ENCODE measurements at regions not wholly inside any gene's neighbourhood (a gene's known extent, or its start where the extent isn't known, plus 50 kb on each side); places are given as distances from the start of the nearest gene placed in this dataset.

- Histone ChIP-seq H3K9me3 (ENCODE audit: insufficient read depth, low read depth, low read length) (no peaks in the 10 kb centered on the region), H3K79me2 (ENCODE audit: insufficient read depth, low read length) (no peaks in the 10 kb centered on the region), H3K27me3 (ENCODE audit: insufficient read depth, low read length, poor library complexity, severe bottlenecking) (no peaks in the 10 kb centered on the region), H3K4me2 (ENCODE audit: low read depth, low read length, poor library complexity, severe bottlenecking) (no peak overlapping the region), H3K9ac (ENCODE audit: low read depth, low read length, poor library complexity, severe bottlenecking) (no peak overlapping the region), H3F3A (ENCODE audit: low read depth) (no peaks in the 10 kb centered on the region), H4K20me1 (ENCODE audit: insufficient read depth, low read length, poor library complexity, severe bottlenecking) (no peaks in the 10 kb centered on the region), H3K4me3 (ENCODE audit: low read length, poor library complexity, severe bottlenecking) (no peak overlapping the region), H3K4me1 (ENCODE audit: insufficient read depth, low read length, poor library complexity, severe bottlenecking) (no peaks in the 10 kb centered on the region), H3K9me2 (replicated peaks; ENCODE audit: low read depth, low read length) (no peaks in the 10 kb centered on the region), H3K36me3 (ENCODE audit: insufficient read depth, low read length) (no peaks in the 10 kb centered on the region), H2AFZ (ENCODE audit: low read length) (no peak overlapping the region)
- TF ChIP-seq, protein P1, sequence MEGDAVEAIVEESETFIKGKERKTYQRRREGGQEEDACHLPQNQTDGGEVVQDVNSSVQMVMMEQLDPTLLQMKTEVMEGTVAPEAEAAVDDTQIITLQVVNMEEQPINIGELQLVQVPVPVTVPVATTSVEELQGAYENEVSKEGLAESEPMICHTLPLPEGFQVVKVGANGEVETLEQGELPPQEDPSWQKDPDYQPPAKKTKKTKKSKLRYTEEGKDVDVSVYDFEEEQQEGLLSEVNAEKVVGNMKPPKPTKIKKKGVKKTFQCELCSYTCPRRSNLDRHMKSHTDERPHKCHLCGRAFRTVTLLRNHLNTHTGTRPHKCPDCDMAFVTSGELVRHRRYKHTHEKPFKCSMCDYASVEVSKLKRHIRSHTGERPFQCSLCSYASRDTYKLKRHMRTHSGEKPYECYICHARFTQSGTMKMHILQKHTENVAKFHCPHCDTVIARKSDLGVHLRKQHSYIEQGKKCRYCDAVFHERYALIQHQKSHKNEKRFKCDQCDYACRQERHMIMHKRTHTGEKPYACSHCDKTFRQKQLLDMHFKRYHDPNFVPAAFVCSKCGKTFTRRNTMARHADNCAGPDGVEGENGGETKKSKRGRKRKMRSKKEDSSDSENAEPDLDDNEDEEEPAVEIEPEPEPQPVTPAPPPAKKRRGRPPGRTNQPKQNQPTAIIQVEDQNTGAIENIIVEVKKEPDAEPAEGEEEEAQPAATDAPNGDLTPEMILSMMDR (conservative IDR thresholded peaks at IDR 0.05; ENCODE audit: low read length): no peak
- TF ChIP-seq EZH2phosphoT487 (IDR thresholded peaks at IDR 0.05; ENCODE audit: borderline replicate concordance): no peak
Measured at GRCh38 chr10:6778992-6779701, 199.1 kb upstream of the PRKCQ start.

GRCh38 chr10:6776170-6776569, 196.1 kb upstream of the PRKCQ start:
- H3K79me2 ChIP-seq (ENCODE audit: insufficient read depth, low read length): no peaks in the 10 kb centered on the region
- H3K9me2 ChIP-seq (replicated peaks; ENCODE audit: low read depth, low read length): no peaks in the 10 kb centered on the region
- H3K9ac ChIP-seq (ENCODE audit: low read depth, low read length, poor library complexity, severe bottlenecking): no peak overlapping the region
- TF ChIP-seq, protein P1 (conservative IDR thresholded peaks at IDR 0.05; ENCODE audit: low read length): no peak
- no peak for TF ChIP-seq EZH2phosphoT487 (IDR thresholded peaks at IDR 0.05; ENCODE audit: borderline replicate concordance)
- no peaks in the 10 kb centered on the region for H4K20me1 ChIP-seq (ENCODE audit: insufficient read depth, low read length, poor library complexity, severe bottlenecking)
- no peaks in the 10 kb centered on the region for H3K27me3 ChIP-seq (ENCODE audit: insufficient read depth, low read length, poor library complexity, severe bottlenecking)
- H3K4me3 ChIP-seq (ENCODE audit: low read length, poor library complexity, severe bottlenecking): no peak overlapping the region
- no peak overlapping the region for H2AFZ ChIP-seq (ENCODE audit: low read length)
- no peaks in the 10 kb centered on the region for H3K9me3 ChIP-seq (ENCODE audit: insufficient read depth, low read depth, low read length)
- no peaks in the 10 kb centered on the region for H3F3A ChIP-seq (ENCODE audit: low read depth)
- no peaks in the 10 kb centered on the region for H3K4me1 ChIP-seq (ENCODE audit: insufficient read depth, low read length, poor library complexity, severe bottlenecking)
- no peaks in the 10 kb centered on the region for H3K36me3 ChIP-seq (ENCODE audit: insufficient read depth, low read length)
- no peak overlapping the region for H3K4me2 ChIP-seq (ENCODE audit: low read depth, low read length, poor library complexity, severe bottlenecking)

DNA sequence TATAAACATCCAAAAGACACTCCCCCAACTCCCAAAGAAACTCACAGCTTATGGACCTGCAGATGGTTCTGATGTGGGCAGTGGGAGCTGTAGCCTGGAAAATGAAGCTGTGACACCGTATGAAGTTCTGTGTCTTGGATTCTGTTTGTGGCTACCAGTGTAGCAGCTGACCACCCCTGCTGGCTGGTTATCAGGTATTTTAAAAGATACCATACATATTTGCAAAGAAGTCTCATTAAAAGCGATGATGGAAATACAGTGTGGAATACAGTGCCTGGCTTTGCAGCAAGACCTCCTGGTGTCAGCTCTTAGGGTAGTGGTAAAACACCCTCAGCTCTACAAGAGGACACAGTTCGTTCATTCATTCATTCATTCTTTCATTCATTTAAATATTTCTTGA, 194.3 kb upstream of the PRKCQ start:
- H3K9me3 ChIP-seq (ENCODE audit: insufficient read depth, low read depth, low read length): no peaks in the 10 kb centered on the region
- H3K79me2 ChIP-seq (ENCODE audit: insufficient read depth, low read length): no peaks in the 10 kb centered on the region
- H3K4me3 ChIP-seq (ENCODE audit: low read length, poor library complexity, severe bottlenecking): no peak overlapping the region
- H3F3A ChIP-seq (ENCODE audit: low read depth): no peaks in the 10 kb centered on the region
- no peak overlapping the region for H3K9ac ChIP-seq (ENCODE audit: low read depth, low read length, poor library complexity, severe bottlenecking)
- H3K27me3 ChIP-seq (ENCODE audit: insufficient read depth, low read length, poor library complexity, severe bottlenecking): no peaks in the 10 kb centered on the region
- H4K20me1 ChIP-seq (ENCODE audit: insufficient read depth, low read length, poor library complexity, severe bottlenecking): no peaks in the 10 kb centered on the region
- no peaks in the 10 kb centered on the region for H3K36me3 ChIP-seq (ENCODE audit: insufficient read depth, low read length)
- no peak overlapping the region for H2AFZ ChIP-seq (ENCODE audit: low read length)
- H3K9me2 ChIP-seq (replicated peaks; ENCODE audit: low read depth, low read length): no peaks in the 10 kb centered on the region
- TF ChIP-seq EZH2phosphoT487 (IDR thresholded peaks at IDR 0.05; ENCODE audit: borderline replicate concordance): no peak
- TF ChIP-seq, protein P1 (conservative IDR thresholded peaks at IDR 0.05; ENCODE audit: low read length): no peak
- H3K4me1 ChIP-seq (ENCODE audit: insufficient read depth, low read length, poor library complexity, severe bottlenecking): no peaks in the 10 kb centered on the region
- no peak overlapping the region for H3K4me2 ChIP-seq (ENCODE audit: low read depth, low read length, poor library complexity, severe bottlenecking)

Data from Loucy (cell line).